GM18508 (cell line): ENCODE measurements at regions not wholly inside any gene's neighbourhood (a gene's known extent, or its start where the extent isn't known, plus 50 kb on each side); places are given as distances from the start of the nearest gene placed in this dataset.

ENCODE experiments used
- ATAC-seq: cut with Tn5 transposase; IDR thresholded peaks from one replicate; pipeline ENCODE4 v1.9.1; 2021; ENCODE audit warnings: moderate number of reproducible peaks; ENCODE audit not compliant: insufficient read depth, unreplicated experiment

- no peak for ATAC-seq
Measured at GRCh38 chr18:65942854-65943253, 192.0 kb downstream of the CDH7 start.

DNA sequence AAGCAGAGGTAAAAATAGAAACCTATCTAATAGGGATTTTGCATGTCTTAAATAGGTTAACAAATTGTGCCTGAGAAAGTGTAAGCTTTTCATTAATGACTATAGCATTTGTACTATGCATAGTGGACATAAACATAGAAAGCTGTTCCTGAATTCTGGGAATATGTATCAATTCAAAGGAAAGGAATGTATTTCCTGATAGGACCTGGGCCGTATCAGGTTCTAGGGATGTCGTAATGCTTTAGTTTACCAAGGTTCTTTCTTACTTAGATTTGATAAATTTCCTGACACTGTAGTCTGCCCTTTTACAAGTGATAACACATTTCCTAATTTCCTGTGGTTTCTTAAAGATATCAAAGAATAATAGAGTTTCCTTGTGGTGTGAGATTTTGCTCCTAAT is 191.3 kb downstream of the CDH7 start:
- ATAC-seq, result no peak

- ATAC-seq, result no peak
Measured at GRCh38 chr18:65941482-65941881, 190.7 kb downstream of the CDH7 start.
